HUES6 (cell line): ENCODE measurements at regions not wholly inside any gene's neighbourhood (a gene's known extent, or its start where the extent isn't known, plus 50 kb on each side); places are given as distances from the start of the nearest gene placed in this dataset.

Experiments used
- H3K27ac ChIP-seq: 2 replicates; pipeline ENCODE4 v1.7.0; 2013; ENCODE audit warnings: low read depth, mild to moderate bottlenecking, low read length, inconsistent platforms
- H3K27me3 ChIP-seq: 2 replicates; pipeline ENCODE4 v1.6.1; 2013; ENCODE audit warnings: low read length; ENCODE audit not compliant: control insufficient read depth, insufficient read depth
- H3K36me3 ChIP-seq: 2 replicates; pipeline ENCODE4 v1.6.1; 2013; ENCODE audit warnings: low read length; ENCODE audit not compliant: control insufficient read depth, insufficient read depth
- H3K4me1 ChIP-seq: 2 replicates; pipeline ENCODE4 v1.6.1; 2013; ENCODE audit warnings: low read length; ENCODE audit not compliant: control insufficient read depth, insufficient read depth
- H3K4me3 ChIP-seq: 2 replicates; pipeline ENCODE4 v1.5.1; 2013; ENCODE audit warnings: low read depth, low read length
- H3K9ac ChIP-seq: one replicate; pipeline ENCODE4 v1.6.1; 2013; ENCODE audit warnings: mild to moderate bottlenecking, low read length
- H3K9me3 ChIP-seq: 2 replicates; pipeline ENCODE4 v1.6.1; 2013; ENCODE audit warnings: low read depth, low read length; ENCODE audit not compliant: control insufficient read depth, insufficient read depth

DNA sequence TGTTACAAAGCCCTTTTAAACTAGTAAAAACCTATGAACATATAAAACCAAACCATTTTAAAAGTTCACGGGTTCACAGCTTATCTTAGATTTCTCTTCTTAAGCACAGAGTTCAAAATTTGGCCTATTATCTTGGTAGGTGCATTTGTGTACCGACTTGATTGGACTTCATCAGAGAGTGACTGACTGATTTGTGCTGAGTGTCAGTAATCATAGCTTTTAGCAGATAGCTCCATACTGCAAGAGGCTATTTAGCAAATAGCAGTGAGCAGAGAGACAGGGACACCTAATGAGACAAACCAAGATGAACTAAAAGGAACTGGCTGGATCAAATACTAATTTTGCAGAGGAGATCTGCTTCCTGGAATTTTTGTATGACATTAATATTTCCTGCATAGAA is 274.5 kb downstream of the PRR16 start:
- Histone ChIP-seq H3K36me3 (no peaks in the 10 kb centered on the region), H3K9ac (no peak overlapping the region), H3K27me3 (no peaks in the 10 kb centered on the region), H3K4me1 (peaks cover 6% of the 10 kb centered on the region), H3K9me3 (no peaks in the 10 kb centered on the region), H3K27ac (no peak overlapping the region), H3K4me3 (no peak overlapping the region)

DNA sequence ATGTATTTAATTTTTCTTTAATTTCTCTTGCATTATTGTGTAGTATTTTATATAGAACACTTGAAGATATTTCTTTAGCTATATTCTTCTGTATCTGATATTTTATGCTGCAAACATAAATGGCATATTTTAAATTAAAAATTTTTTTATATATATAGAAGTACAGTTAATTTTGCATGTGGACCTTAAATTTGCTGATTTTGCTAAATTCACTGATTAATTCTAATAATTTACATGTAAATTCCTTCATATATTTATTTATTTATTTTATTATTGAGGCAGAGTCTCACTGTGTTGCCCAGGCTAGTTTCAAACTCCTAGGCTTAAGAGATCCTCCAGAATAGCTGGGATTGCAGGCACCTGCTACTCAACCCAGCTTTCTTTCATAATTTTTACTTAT is 276.9 kb downstream of the PRR16 start:
- H3K27ac ChIP-seq, result no peak overlapping the region
- no peaks in the 10 kb centered on the region for H3K27me3 ChIP-seq
- H3K4me3 ChIP-seq, result no peak overlapping the region
- no peak overlapping the region for H3K9ac ChIP-seq
- no peaks in the 10 kb centered on the region; the same call in 1 of the 2 replicates for H3K4me1 ChIP-seq
- H3K36me3 ChIP-seq, result no peaks in the 10 kb centered on the region
- H3K9me3 ChIP-seq, result no peaks in the 10 kb centered on the region

DNA sequence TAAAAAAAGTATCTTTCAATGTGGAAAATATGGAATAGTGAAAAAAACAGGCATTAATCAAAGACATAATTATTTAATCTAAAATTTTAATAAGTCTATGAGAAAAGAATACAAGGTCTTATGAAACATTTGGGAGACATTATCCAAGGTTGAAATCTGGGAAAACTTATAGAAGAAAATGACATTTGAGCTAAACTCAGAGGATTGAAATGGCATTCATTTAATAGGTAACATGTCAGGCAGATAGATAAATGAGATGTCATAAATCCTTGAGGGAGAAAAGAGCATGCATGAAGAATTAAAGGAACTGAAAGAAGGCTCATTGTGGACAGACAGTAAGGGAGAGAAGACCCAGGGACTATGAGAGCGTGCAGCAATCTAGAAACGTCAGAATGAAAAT is 284.4 kb downstream of the PRR16 start:
- no peaks in the 10 kb centered on the region for H3K9me3 ChIP-seq

DNA sequence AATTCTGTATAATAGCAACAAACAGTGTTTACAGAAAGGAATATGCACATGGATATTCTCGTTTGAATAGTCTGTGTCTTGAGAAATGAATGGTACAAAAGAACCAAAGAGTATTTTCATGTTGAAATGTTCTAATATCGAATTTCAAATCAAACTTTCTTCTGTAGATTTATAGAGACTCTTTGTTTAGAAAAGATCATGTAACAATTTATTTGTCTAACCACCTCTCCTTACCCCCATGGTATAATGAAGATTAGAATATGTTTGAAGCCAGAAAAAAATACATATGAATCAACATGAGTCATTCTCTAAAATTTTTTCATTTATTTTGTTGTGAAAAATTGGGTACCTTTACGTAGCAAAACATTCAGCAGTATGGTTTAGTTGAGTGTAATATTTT is 285.6 kb downstream of the PRR16 start:
- H3K9ac ChIP-seq, result no peak overlapping the region
- H3K4me1 ChIP-seq, result no peaks in the 10 kb centered on the region

More for the DNA sequence above, 284.4 kb downstream of the PRR16 start:
- Histone ChIP-seq H3K27ac (no peak overlapping the region), H3K36me3 (no peaks in the 10 kb centered on the region), H3K27me3 (no peaks in the 10 kb centered on the region), H3K4me3 (no peak overlapping the region), H3K9ac (no peak overlapping the region), H3K4me1 (no peaks in the 10 kb centered on the region; the same call in 1 of the 2 replicates)

DNA sequence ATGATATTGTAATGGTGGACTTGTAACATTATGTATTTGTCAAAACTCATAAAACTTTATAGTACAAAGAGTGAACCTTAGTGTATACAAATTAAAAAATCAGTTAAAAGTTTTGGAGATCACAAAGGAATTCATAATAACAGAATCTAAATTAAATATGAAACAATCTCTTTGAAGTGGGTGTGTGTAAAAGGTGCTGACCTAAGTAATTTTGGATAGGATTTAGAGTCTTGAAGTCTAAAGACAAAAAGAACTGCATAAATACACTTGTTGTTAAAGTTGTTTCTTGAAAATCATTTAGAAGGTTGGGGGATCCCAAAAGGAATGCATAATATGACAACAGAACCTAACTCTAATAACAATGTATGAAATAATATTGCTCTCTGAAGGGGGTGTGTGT is 295.5 kb downstream of the PRR16 start:
- no peak overlapping the region for H3K9ac ChIP-seq
- H3K4me3 ChIP-seq, result no peak overlapping the region
- no peak overlapping the region for H3K27ac ChIP-seq
- peaks cover 20% of the 10 kb centered on the region for H3K4me1 ChIP-seq
- no peaks in the 10 kb centered on the region for H3K36me3 ChIP-seq
- no peaks in the 10 kb centered on the region for H3K27me3 ChIP-seq
- peaks cover 12% of the 10 kb centered on the region for H3K9me3 ChIP-seq

More for the DNA sequence above, 285.6 kb downstream of the PRR16 start:
- H3K36me3 ChIP-seq, result no peaks in the 10 kb centered on the region
- no peaks in the 10 kb centered on the region for H3K9me3 ChIP-seq
- H3K4me3 ChIP-seq, result no peak overlapping the region
- no peaks in the 10 kb centered on the region for H3K27me3 ChIP-seq
- no peak overlapping the region for H3K27ac ChIP-seq

DNA sequence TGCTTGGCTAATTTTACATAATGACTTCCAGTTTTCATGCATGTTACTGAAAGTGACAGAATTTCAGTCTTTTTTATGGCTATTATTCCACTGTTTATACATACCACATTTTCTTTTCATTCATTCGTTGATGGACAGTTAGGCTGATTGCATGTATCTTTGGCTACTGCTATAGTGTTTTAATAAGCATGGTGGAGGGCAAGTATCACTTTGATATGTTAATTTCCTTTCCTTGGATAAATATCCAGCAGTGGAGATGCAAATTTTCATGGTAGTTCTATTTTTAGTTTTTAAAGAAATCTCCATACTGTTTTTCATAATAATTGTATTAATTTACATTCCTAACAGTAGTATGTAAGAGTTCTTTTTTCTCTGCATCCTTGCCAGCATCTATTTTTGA is 297.9 kb downstream of the PRR16 start:
- Histone ChIP-seq H3K9me3 (peaks cover 2% of the 10 kb centered on the region; the same call in 1 of the 2 replicates), H3K9ac (no peak overlapping the region), H3K27me3 (no peaks in the 10 kb centered on the region), H3K36me3 (no peaks in the 10 kb centered on the region), H3K4me1 (peaks cover 20% of the 10 kb centered on the region), H3K4me3 (no peak overlapping the region), H3K27ac (no peak overlapping the region)

DNA sequence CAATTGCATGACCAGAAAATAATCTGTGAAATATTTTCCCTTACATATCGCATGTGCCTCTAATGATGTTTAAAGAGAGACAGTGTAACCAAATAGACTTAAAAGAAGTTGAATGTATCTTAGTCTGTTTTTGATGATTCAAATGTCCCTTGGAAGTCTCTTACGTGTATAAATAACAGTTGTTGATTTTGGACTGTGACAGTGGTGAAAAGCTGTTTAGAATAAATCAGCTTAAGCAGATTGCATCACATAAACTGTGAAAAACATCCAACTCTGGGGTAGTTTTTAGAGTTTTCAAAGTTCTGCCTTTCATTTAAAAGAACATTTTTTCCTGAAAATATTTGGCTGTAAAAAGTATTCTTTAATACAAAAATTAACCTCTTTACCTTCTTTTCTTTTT is 301.1 kb downstream of the PRR16 start:
- Histone ChIP-seq H3K27me3 (no peaks in the 10 kb centered on the region), H3K27ac (no peak overlapping the region), H3K4me1 (peaks cover 20% of the 10 kb centered on the region), H3K9me3 (no peaks in the 10 kb centered on the region), H3K36me3 (no peaks in the 10 kb centered on the region), H3K4me3 (no peak overlapping the region), H3K9ac (no peak overlapping the region)

DNA sequence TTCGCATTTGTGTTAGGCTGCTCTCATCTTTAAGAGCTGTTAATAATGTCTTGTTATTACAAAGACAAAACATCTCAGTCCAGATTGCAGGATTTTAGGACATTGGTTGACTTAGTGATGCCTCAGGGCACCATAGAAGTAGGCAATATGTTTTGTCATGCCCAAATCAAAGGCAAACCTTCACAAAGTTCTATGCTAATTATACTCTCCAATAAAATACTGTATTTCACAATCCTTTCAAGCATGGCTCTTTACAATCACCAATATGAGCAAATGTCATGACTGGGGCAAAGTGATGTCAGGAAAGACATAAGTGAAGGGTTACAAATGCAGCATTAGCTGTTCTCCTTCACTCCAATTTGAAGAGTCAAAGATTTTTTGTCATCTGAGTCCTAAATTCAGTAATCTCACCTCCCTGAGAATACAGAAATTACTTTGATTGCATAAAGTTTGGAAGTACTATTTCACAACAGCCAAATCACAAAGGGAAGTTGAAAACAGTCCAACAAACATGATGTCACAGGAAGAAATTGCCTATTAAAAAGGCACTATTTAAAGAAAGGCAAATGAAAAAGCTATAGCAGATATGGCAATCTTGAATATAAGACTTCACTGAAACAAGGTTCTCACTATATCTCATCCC is 303.2 kb downstream of the PRR16 start:
- no peak overlapping the region for H3K9ac ChIP-seq
- no peak overlapping the region for H3K27ac ChIP-seq
- H3K4me1 ChIP-seq, result peaks cover 7% of the 10 kb centered on the region; the same call in 1 of the 2 replicates
- no peaks in the 10 kb centered on the region for H3K36me3 ChIP-seq
- no peaks in the 10 kb centered on the region for H3K9me3 ChIP-seq
- no peaks in the 10 kb centered on the region for H3K27me3 ChIP-seq
- no peak overlapping the region for H3K4me3 ChIP-seq

DNA sequence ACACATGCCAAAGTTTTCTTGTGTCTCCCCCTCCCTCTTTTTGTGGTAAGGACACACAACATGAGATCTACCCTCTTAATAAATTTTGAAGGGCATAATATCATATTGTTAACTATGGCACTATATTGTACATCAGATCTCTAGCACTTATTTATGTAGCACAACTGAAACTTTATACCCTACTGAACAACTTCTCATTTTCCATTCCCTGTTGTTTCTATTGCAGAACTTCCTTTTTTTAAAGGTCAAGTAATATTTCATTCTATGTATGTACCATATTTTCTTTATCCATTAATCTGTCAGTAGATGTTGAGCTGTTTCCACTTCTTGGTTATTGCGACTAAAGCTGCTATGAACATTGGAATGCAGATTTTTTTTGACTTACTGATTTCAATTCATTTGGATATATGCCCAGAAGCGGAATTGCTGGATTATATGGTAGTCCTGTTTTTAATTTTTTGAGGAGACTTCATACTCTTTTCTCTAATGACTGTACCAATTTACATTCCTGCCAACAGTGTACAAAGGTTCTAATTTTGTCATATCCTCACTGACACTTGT is 305.3 kb downstream of the PRR16 start:
- Histone ChIP-seq H3K36me3 (no peaks in the 10 kb centered on the region), H3K9me3 (no peaks in the 10 kb centered on the region), H3K9ac (no peak overlapping the region), H3K4me1 (no peaks in the 10 kb centered on the region; the same call in 1 of the 2 replicates), H3K27ac (no peak overlapping the region), H3K27me3 (no peaks in the 10 kb centered on the region), H3K4me3 (no peak overlapping the region)

DNA sequence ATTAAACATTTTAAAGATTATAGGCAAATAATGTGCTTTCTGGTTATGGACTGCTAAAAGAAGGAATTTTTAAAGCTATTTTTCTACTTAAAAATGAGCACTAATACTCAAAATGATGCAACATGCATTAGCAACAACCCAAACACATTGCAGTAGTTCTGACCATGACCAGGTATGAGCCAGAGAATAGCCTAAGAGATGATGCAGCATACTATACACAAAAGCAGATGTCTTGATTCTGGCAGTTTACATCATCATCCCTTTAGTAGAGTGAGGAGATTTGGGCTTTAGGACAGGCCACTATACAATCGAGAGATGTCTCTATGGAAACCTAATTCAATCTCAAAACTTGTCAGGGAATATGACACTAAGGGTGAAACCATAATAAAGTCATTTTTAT is 307.1 kb downstream of the PRR16 start:
- H3K27me3 ChIP-seq, result no peaks in the 10 kb centered on the region
- no peaks in the 10 kb centered on the region for H3K4me1 ChIP-seq
- H3K9me3 ChIP-seq, result no peaks in the 10 kb centered on the region
- H3K36me3 ChIP-seq, result no peaks in the 10 kb centered on the region
- no peak overlapping the region for H3K9ac ChIP-seq
- H3K4me3 ChIP-seq, result no peak overlapping the region
- H3K27ac ChIP-seq, result no peak overlapping the region

DNA sequence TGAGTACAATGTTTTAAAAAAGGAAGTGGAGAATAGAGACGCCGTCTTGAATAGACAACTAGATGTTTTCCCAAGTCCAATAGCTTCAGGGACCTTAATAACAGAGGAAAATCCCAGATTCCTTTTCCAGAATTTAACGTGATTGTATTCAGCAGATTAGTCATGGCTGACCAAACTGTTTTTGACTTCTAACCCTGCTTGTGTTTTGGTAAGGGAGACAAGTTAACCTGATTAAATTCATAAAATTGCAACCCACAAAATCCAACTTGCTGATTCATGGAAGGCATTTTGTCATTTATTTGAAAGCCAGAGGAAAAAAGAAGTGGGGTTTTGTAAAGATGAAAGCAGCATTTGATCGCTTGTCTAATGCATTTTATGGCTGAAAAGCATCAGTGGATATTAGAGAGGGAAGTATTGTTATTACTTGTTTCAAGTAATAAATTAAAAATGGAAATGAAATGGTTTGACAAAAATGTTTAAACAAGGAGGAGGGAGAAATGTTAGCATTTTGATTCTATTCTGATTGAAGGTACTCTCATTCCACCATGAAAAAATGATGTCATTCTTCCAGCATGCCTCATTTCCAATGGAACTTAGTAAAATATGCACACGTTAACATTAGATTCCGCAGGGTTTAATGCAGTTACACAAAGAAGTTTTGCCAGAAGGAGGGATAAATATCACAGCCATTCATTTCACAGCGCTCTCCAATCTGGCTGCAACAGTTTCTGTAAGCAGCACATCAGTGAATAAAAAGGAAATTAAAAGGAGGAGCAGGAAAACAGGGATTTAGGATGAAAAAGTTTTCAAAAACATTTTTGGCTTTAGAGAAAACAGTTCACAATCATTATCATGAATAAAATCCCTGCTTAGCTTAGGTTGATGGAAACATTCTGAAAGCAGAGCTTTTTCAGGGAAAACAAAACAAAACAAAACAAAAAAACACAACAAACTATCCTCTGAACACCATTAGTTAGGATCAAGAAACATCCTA is 314.7 kb downstream of the PRR16 start:
- no peaks in the 10 kb centered on the region for H3K4me1 ChIP-seq
- H3K27ac ChIP-seq, result no peak overlapping the region
- no peak overlapping the region for H3K4me3 ChIP-seq
- no peaks in the 10 kb centered on the region for H3K36me3 ChIP-seq
- H3K9me3 ChIP-seq, result no peaks in the 10 kb centered on the region
- H3K27me3 ChIP-seq, result no peaks in the 10 kb centered on the region
- no peak overlapping the region for H3K9ac ChIP-seq
